ENCODE measurements at regions not wholly inside any gene's neighbourhood (a gene's known extent, or its start where the extent isn't known, plus 50 kb on each side); places are given as distances from the start of the nearest gene placed in this dataset.

DNA sequence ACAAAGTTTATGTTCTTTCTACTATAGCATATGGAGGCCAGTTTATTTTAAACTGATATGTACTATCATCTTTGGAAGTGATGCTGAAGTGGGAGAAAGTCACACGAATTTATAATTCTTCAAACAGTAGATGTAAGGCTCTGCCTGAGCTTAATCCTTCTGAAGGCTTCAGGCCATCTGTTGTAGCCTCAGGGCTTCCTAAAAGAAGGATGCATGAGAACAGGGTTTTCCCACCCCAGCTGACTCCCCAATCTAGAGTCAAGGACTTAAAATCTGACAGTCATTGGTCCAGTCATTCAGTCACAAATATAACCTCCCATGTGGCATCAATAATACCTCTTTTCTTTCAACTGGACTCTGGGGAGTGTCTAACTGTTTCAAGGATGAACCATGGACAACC lies 330.5 kb downstream of the KCNS3 start:
- H3K9me3 ChIP-seq (ENCODE audit: control insufficient read depth, low read depth, low read length), result no peaks in the 10 kb centered on the region
- WGBS (ENCODE audit: insufficient coverage, low lambda C conversion rate), result no CpG with 5 or more reads among the region's 1 CpG
- no peak overlapping the region for H3K27ac ChIP-seq (ENCODE audit: low read length)
- no peaks in the 10 kb centered on the region for H3K27me3 ChIP-seq (ENCODE audit: control insufficient read depth, insufficient read depth, low read length)
- H3K4me3 ChIP-seq (ENCODE audit: low read length), result no peak overlapping the region
- no peak for DNase-seq
- no peaks in the 10 kb centered on the region for H3K36me3 ChIP-seq (ENCODE audit: control insufficient read depth, insufficient read depth, low read length)
- no peaks in the 10 kb centered on the region for H3K4me1 ChIP-seq (ENCODE audit: control insufficient read depth, insufficient read depth, low read length)

- Histone ChIP-seq H3K4me1 (ENCODE audit: control insufficient read depth, insufficient read depth, low read length) (no peaks in the 10 kb centered on the region), H3K27ac (ENCODE audit: low read length) (no peak overlapping the region), H3K36me3 (ENCODE audit: control insufficient read depth, insufficient read depth, low read length) (no peaks in the 10 kb centered on the region), H3K27me3 (ENCODE audit: control insufficient read depth, insufficient read depth, low read length) (no peaks in the 10 kb centered on the region), H3K9me3 (ENCODE audit: control insufficient read depth, low read depth, low read length) (no peaks in the 10 kb centered on the region), H3K4me3 (ENCODE audit: low read length) (no peak overlapping the region)
- WGBS (ENCODE audit: insufficient coverage, low lambda C conversion rate), result 60% methylated on average over 1 of the region's 1 CpG
- DNase-seq, result no peak
Observed at GRCh38 chr2:18200771-18201170, 322.3 kb downstream of the KCNS3 start.

GRCh38 chr2:18198677-18199076 lies 320.2 kb downstream of the KCNS3 start:
- Histone ChIP-seq H3K4me3 (ENCODE audit: low read length) (no peak overlapping the region), H3K36me3 (ENCODE audit: control insufficient read depth, insufficient read depth, low read length) (no peaks in the 10 kb centered on the region), H3K9me3 (ENCODE audit: control insufficient read depth, low read depth, low read length) (no peaks in the 10 kb centered on the region), H3K27ac (ENCODE audit: low read length) (no peak overlapping the region), H3K27me3 (ENCODE audit: control insufficient read depth, insufficient read depth, low read length) (no peaks in the 10 kb centered on the region), H3K4me1 (ENCODE audit: control insufficient read depth, insufficient read depth, low read length) (no peaks in the 10 kb centered on the region)
- 44% methylated on average over 1 of the region's 2 CpGs for WGBS (ENCODE audit: insufficient coverage, low lambda C conversion rate)
- no peak for DNase-seq

DNA sequence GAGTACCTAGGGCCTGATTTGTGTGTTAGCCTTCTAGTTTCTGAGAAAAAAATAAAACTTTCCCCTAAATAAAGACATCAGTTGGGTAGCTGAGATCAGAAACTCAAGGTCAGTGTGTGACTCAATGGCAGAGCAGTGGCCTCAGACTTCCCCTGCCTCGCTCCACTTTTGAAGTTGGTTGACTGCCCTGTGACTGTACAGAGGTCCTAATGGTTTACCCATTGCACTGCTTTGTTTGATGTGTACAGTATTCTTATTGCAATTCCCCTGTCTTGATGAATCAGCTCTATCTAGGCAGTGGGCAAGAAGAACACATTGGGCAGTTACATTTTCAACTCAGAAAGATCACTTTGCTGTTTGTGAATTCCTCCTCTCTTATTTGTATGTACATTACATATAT lies 315.7 kb downstream of the KCNS3 start:
- Histone ChIP-seq H3K27ac (ENCODE audit: low read length) (no peak overlapping the region), H3K36me3 (ENCODE audit: control insufficient read depth, insufficient read depth, low read length) (no peaks in the 10 kb centered on the region), H3K9me3 (ENCODE audit: control insufficient read depth, low read depth, low read length) (no peaks in the 10 kb centered on the region), H3K27me3 (ENCODE audit: control insufficient read depth, insufficient read depth, low read length) (no peaks in the 10 kb centered on the region), H3K4me3 (ENCODE audit: low read length) (no peak overlapping the region), H3K4me1 (ENCODE audit: control insufficient read depth, insufficient read depth, low read length) (no peaks in the 10 kb centered on the region)
- no peak for DNase-seq
- no CpG with 5 or more reads among the region's 1 CpG for WGBS (ENCODE audit: insufficient coverage, low lambda C conversion rate)

- no peak overlapping the region for H3K27ac ChIP-seq (ENCODE audit: low read length)
- H3K27me3 ChIP-seq (ENCODE audit: control insufficient read depth, insufficient read depth, low read length), result no peaks in the 10 kb centered on the region
- 75% methylated on average over 1 of the region's 2 CpGs for WGBS (ENCODE audit: insufficient coverage, low lambda C conversion rate)
- DNase-seq, result no peak
- H3K4me1 ChIP-seq (ENCODE audit: control insufficient read depth, insufficient read depth, low read length), result no peaks in the 10 kb centered on the region
- no peaks in the 10 kb centered on the region for H3K36me3 ChIP-seq (ENCODE audit: control insufficient read depth, insufficient read depth, low read length)
- H3K9me3 ChIP-seq (ENCODE audit: control insufficient read depth, low read depth, low read length), result no peaks in the 10 kb centered on the region
- no peak overlapping the region for H3K4me3 ChIP-seq (ENCODE audit: low read length)
Observed at GRCh38 chr2:18186816-18187613, 308.5 kb downstream of the KCNS3 start.

- Histone ChIP-seq H3K27me3 (ENCODE audit: control insufficient read depth, insufficient read depth, low read length) (no peaks in the 10 kb centered on the region), H3K4me1 (ENCODE audit: control insufficient read depth, insufficient read depth, low read length) (no peaks in the 10 kb centered on the region), H3K27ac (ENCODE audit: low read length) (no peak overlapping the region), H3K9me3 (ENCODE audit: control insufficient read depth, low read depth, low read length) (no peaks in the 10 kb centered on the region), H3K36me3 (ENCODE audit: control insufficient read depth, insufficient read depth, low read length) (no peaks in the 10 kb centered on the region), H3K4me3 (ENCODE audit: low read length) (no peak overlapping the region)
- DNase-seq, result no peak
- WGBS (ENCODE audit: insufficient coverage, low lambda C conversion rate), result no CpG with 5 or more reads among the region's 2 CpGs
Observed at GRCh38 chr2:18182861-18183260, 304.4 kb downstream of the KCNS3 start.

DNA sequence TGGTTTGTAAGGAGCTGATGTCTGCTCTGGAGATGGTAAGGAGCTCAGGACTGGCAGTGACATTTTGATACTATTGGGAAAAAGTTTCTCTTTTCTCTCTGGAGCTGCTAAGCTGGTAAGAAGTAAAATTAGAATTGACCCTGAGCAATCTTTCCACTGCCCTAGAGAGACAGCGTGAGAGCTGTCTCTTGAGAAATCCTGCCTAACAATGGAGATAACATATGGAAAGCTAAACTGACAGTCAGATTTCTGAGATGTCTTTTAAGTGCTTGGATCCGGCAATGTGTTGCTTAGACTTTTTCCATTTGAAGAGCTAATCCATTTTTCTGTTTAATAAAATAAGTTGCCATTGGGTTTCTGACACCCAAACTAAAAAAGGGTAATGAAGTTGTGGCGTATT lies 302.4 kb downstream of the KCNS3 start:
- WGBS (ENCODE audit: insufficient coverage, low lambda C conversion rate), result 100% methylated on average over 1 of the region's 3 CpGs
- H3K36me3 ChIP-seq (ENCODE audit: control insufficient read depth, insufficient read depth, low read length), result no peaks in the 10 kb centered on the region
- DNase-seq, result no peak
- H3K27ac ChIP-seq (ENCODE audit: low read length), result no peak overlapping the region
- H3K4me3 ChIP-seq (ENCODE audit: low read length), result no peak overlapping the region
- no peaks in the 10 kb centered on the region for H3K4me1 ChIP-seq (ENCODE audit: control insufficient read depth, insufficient read depth, low read length)
- no peaks in the 10 kb centered on the region for H3K27me3 ChIP-seq (ENCODE audit: control insufficient read depth, insufficient read depth, low read length)
- H3K9me3 ChIP-seq (ENCODE audit: control insufficient read depth, low read depth, low read length), result no peaks in the 10 kb centered on the region

DNA sequence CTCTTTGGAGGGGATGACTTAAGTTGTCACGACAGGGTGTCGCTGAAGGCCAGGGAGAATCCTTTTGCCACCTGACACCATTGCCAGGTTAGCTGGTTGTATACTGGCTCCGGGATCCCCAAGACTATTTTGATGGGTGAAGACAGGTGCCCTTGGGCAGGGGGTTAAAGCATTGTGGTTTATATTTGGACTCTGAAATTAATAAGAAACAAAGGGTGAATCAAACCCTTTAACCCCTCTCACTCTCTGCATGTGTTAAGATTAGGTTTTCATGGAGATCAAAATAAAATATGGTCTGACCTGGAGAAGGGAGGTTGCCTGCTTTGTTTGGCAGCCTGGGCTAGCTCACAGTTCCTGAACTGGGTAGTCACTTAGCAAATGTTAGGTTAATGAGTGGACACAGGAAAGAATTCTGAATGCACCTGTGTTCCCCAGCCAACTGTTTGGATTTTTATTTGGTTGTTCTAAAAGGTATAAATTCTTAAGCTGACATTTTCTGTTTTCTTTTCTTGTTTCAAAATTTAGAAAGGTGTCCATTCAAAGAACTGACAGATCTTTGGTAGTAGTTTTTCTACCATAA lies 301.7 kb downstream of the KCNS3 start:
- Histone ChIP-seq H3K4me1 (ENCODE audit: control insufficient read depth, insufficient read depth, low read length) (no peaks in the 10 kb centered on the region), H3K27me3 (ENCODE audit: control insufficient read depth, insufficient read depth, low read length) (no peaks in the 10 kb centered on the region), H3K27ac (ENCODE audit: low read length) (no peak overlapping the region), H3K9me3 (ENCODE audit: control insufficient read depth, low read depth, low read length) (no peaks in the 10 kb centered on the region), H3K36me3 (ENCODE audit: control insufficient read depth, insufficient read depth, low read length) (no peaks in the 10 kb centered on the region), H3K4me3 (ENCODE audit: low read length) (no peak overlapping the region)
- no CpG with 5 or more reads among the region's 3 CpGs for WGBS (ENCODE audit: insufficient coverage, low lambda C conversion rate)
- no peak for DNase-seq

DNA sequence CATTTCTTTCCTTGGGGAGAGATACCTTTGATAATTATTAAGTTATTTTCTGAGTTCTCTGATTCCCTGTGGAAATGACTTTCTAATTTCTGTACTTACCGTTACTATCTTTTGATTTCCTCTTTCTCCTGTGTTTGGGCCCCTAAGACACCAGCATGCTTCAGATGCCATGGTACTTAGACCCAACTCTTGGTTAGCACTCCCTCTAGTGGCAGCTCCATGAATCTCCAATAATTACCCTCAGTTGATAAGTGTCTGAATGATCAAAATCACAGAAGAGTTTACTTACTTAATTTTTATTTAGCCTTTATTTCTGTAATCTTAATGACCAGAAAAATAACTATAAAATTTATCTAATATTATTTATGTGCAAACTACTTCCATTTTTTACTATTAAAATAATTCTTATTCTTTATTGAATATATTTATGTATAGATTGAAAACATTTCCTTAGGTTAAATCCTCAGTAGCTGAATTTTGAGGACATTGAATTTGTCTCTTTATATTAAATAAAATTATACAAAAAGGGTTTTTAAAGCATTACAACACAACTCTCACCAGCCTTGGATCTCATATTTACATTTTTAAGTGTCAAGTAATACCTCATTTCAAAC lies 300.4 kb downstream of the KCNS3 start:
- peak in 1 of 2 donors; percentile 7 for DNase-seq
- no peaks in the 10 kb centered on the region for H3K36me3 ChIP-seq (ENCODE audit: control insufficient read depth, insufficient read depth, low read length)
- no peaks in the 10 kb centered on the region for H3K27me3 ChIP-seq (ENCODE audit: control insufficient read depth, insufficient read depth, low read length)
- no peak overlapping the region for H3K4me3 ChIP-seq (ENCODE audit: low read length)
- H3K27ac ChIP-seq (ENCODE audit: low read length), result no peak overlapping the region
- H3K4me1 ChIP-seq (ENCODE audit: control insufficient read depth, insufficient read depth, low read length), result no peaks in the 10 kb centered on the region
- no peaks in the 10 kb centered on the region for H3K9me3 ChIP-seq (ENCODE audit: control insufficient read depth, low read depth, low read length)
- 40% methylated on average over 1 of the region's 1 CpG for WGBS (ENCODE audit: insufficient coverage, low lambda C conversion rate)

DNA sequence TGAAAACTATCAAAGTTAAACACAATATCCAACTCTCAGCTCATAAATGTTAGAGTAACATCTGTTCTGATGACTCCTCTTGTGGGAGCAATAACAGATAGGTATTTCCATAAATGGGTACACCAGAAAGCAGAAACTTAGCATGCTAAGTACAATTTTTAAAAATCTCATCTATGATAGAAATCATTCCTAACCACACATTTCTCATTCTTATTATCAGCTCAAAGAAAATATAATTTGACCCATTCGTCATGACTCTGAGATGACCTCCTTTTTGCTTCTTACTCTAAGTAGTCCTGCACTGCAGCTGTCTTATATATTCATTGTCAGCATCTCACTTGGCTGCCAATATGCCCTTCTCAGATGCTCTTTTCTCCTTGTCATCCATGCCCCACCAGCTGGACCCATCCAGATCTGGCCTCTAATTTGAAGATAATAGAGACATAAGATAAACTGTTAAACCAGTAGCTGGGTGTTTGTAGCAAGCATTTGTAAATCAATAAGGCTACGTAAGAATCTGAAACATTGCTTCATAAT lies 298.3 kb downstream of the KCNS3 start:
- Histone ChIP-seq H3K27me3 (ENCODE audit: control insufficient read depth, insufficient read depth, low read length) (no peaks in the 10 kb centered on the region), H3K9me3 (ENCODE audit: control insufficient read depth, low read depth, low read length) (no peaks in the 10 kb centered on the region), H3K27ac (ENCODE audit: low read length) (no peak overlapping the region), H3K36me3 (ENCODE audit: control insufficient read depth, insufficient read depth, low read length) (no peaks in the 10 kb centered on the region), H3K4me1 (ENCODE audit: control insufficient read depth, insufficient read depth, low read length) (no peaks in the 10 kb centered on the region), H3K4me3 (ENCODE audit: low read length) (no peak overlapping the region)
- WGBS (ENCODE audit: insufficient coverage, low lambda C conversion rate), result 94% methylated on average over 2 of the region's 2 CpGs
- no peak for DNase-seq

Measured in large intestine (tissue), 3 donors.